HCT116 (cell line): ENCODE measurements at regions not wholly inside any gene's neighbourhood (a gene's known extent, or its start where the extent isn't known, plus 50 kb on each side); places are given as distances from the start of the nearest gene placed in this dataset.
A peak's percentile ranks its signal among the peaks of the same experiment; 100 is the strongest.

ENCODE experiments used
- ATAC-seq: fragments of 200-7000 bp; cut with Tn5 transposase; 2 replicates; pipeline ENCODE4 v1.9.1; 2020; ENCODE audit warnings: mild to moderate bottlenecking, moderate library complexity
- BruUV-seq: library from RNA; stranded (reverse); fragments of 400-500 nt; replicated peaks from 2 replicates; lab custom pipeline; 2021; lab: Mats Ljungman, UMichigan
- CTCF ChIA-PET: fragments of 300-600 bp; sonication (Branson Sonifier 250); formaldehyde crosslinking; loops from one replicate; lab custom pipeline; 2021; ENCODE audit warnings: antibody characterized with exemption; lab: Charles Lee
- POLR2A ChIA-PET: fragments of 300-600, 350-600 bp; sonication (Branson Sonifier 250); formaldehyde crosslinking; loops from one replicate; lab custom pipeline; 2021; ENCODE audit warnings: antibody characterized with exemption; lab: Charles Lee
- RAD21 ChIA-PET, 2 experiments: fragments of 300-600 bp; sonication (Branson Sonifier 250); formaldehyde crosslinking; loops; one replicate each; lab custom pipeline; 2023; ENCODE audit warnings: low total read pairs in 2 of 2; ENCODE audit not compliant: uncharacterized antibody in 2 of 2, unreplicated experiment in 2 of 2, low non-redundant PET in 1 of 2; lab: Charles Lee
- DNase-seq: peaks from one replicate; pipeline ENCODE4 v3.0.0-alpha.2; 2010; ENCODE audit warnings: low read depth, low spot score
- H2AFZ ChIP-seq: fragments of 200-600 bp; shearing (Covaris generic), sonication (generic); 2 replicates; pipeline ENCODE4 v1.6.1; 2017; ENCODE audit warnings: low read depth, mixed run types, mixed read lengths, antibody characterized with exemption, low read length; ENCODE audit not compliant: poor library complexity, severe bottlenecking
- H3K27ac ChIP-seq: 2 replicates; pipeline ENCODE4 v1.5.1; 2012; ENCODE audit warnings: low read depth, low read length
- H3K27me3 ChIP-seq: fragments of 200-600 bp; sonication (generic); 2 replicates; pipeline ENCODE4 v1.6.1; 2016; ENCODE audit warnings: mixed run types, low read length, mixed read lengths; ENCODE audit not compliant: insufficient read depth
- H3K36me3 ChIP-seq, 2 experiments: fragments of 200-500 bp in 1 of 2; fragments of 200-600 bp in 1 of 2; sonication (Bioruptor generic) in 1 of 2; sonication (generic) in 1 of 2; 2 replicates each; pipeline versions ENCODE4 v1.5.1 to v1.6.1; 2014 to 2016; ENCODE audit warnings: low read length in 2 of 2, inconsistent platforms in 1 of 2, mixed read lengths in 1 of 2, mixed run types in 1 of 2; ENCODE audit not compliant: insufficient read depth in 2 of 2, control insufficient read depth in 1 of 2
- H3K4me1 ChIP-seq, 2 experiments: fragments of 200-600 bp in 1 of 2; sonication (generic) in 1 of 2; 2 replicates each; pipeline versions ENCODE4 v1.5.1 to v1.6.1; 2012 to 2017; ENCODE audit warnings: low read length in 2 of 2, inconsistent platforms in 1 of 2, mild to moderate bottlenecking in 1 of 2, mixed read lengths in 1 of 2, mixed run types in 1 of 2, moderate library complexity in 1 of 2; ENCODE audit not compliant: insufficient read depth in 2 of 2, control insufficient read depth in 1 of 2
- H3K4me2 ChIP-seq: fragments of 200-600 bp; sonication (generic); 2 replicates; pipeline ENCODE4 v1.6.1; 2017; ENCODE audit warnings: mixed run types, low read length, mixed read lengths
- H3K4me3 ChIP-seq, 2 experiments: fragments of 200-600 bp in 1 of 2; sonication (generic) in 1 of 2; replicated peaks in 1 of 2; 2 replicates each; pipeline ENCODE4 v1.5.1; 2011 to 2016; ENCODE audit warnings: low read length in 2 of 2, control low read depth in 1 of 2, low read depth in 1 of 2, mild to moderate bottlenecking in 1 of 2, mixed read lengths in 1 of 2, mixed run types in 1 of 2
- H3K79me2 ChIP-seq: fragments of 200-600 bp; sonication (generic); 2 replicates; pipeline ENCODE4 v1.6.1; 2017; ENCODE audit warnings: mild to moderate bottlenecking, mixed run types, low read length, moderate library complexity, mixed read lengths; ENCODE audit not compliant: insufficient read depth
- H3K9ac ChIP-seq: fragments of 200-600 bp; sonication (generic); 2 replicates; pipeline ENCODE4 v1.6.1; 2016; ENCODE audit warnings: low read length, mixed read lengths
- H3K9me2 ChIP-seq: fragments of 200-600 bp; sonication (generic), shearing (Covaris generic); 2 replicates; pipeline ENCODE4 v1.6.1; 2017; ENCODE audit warnings: mixed run types, mild to moderate bottlenecking, moderate library complexity; ENCODE audit not compliant: insufficient read depth
- H3K9me3 ChIP-seq, 2 experiments: fragments of 200-500 bp in 1 of 2; fragments of 200-600 bp in 1 of 2; sonication (Bioruptor generic) in 1 of 2; sonication (generic) in 1 of 2; 2 replicates each; pipeline ENCODE4 v1.6.1; 2014 to 2017; ENCODE audit warnings: low read length in 2 of 2, mixed read lengths in 2 of 2, inconsistent platforms in 1 of 2, low read depth in 1 of 2, mild to moderate bottlenecking in 1 of 2, mixed run types in 1 of 2, moderate library complexity in 1 of 2; ENCODE audit not compliant: control insufficient read depth in 1 of 2, insufficient read depth in 1 of 2
- H4K20me1 ChIP-seq: fragments of 200-600 bp; sonication (generic), shearing (Covaris generic); 2 replicates; pipeline ENCODE4 v1.6.1; 2017; ENCODE audit warnings: mixed run types, mild to moderate bottlenecking, moderate library complexity; ENCODE audit not compliant: insufficient read depth
- CBX3 ChIP-seq: IDR thresholded peaks from 2 replicates; pipeline ENCODE4 v1.6.1; 2012; ENCODE audit warnings: low read depth
- CEBPB ChIP-seq: IDR thresholded peaks from 2 replicates; pipeline ENCODE4 v1.6.1; 2012; ENCODE audit warnings: low read depth
- EGR1 ChIP-seq: IDR thresholded peaks from 2 replicates; pipeline ENCODE4 v1.6.1; 2012; ENCODE audit warnings: low read depth
- EZH2 ChIP-seq: fragments of 200-600 bp; sonication (generic); IDR thresholded peaks from 2 replicates; pipeline ENCODE4 v1.6.1; 2017; ENCODE audit warnings: antibody characterized with exemption, mixed run types
- RAD21 ChIP-seq: IDR thresholded peaks from 2 replicates; pipeline ENCODE4 v1.6.1; 2012; ENCODE audit warnings: low read depth, mild to moderate bottlenecking
- SIN3A ChIP-seq: IDR thresholded peaks from 2 replicates; pipeline ENCODE4 v1.6.1; 2012; ENCODE audit warnings: low read depth
- SRF ChIP-seq: IDR thresholded peaks from 2 replicates; pipeline ENCODE4 v1.6.1; 2012; ENCODE audit warnings: low read depth
- TCF7L2 ChIP-seq: IDR thresholded peaks from 2 replicates; pipeline ENCODE4 v1.7.0; 2011; ENCODE audit warnings: borderline replicate concordance, inconsistent platforms; ENCODE audit not compliant: insufficient read depth, insufficient read length; ENCODE audit errors: extremely low read depth
- ZNF274 ChIP-seq: fragments of 200-500 bp; sonication (Bioruptor generic); IDR thresholded peaks from 2 replicates; pipeline ENCODE4 v1.6.1; 2014; ENCODE audit warnings: mild to moderate bottlenecking, low read depth, low read length, inconsistent platforms
- intact Hi-C: fragments of 100-400 bp; cut with micrococcal nuclease; formaldehyde crosslinking; loops from 2 replicates; pipeline ENCODE4 v1.10.0; 2022
- TF ChIP-seq, protein P1 (sequence below), 3 experiments: fragments of 200-600 bp in 1 of 3; sonication (generic) in 1 of 3; IDR thresholded peaks in 2 of 3; conservative IDR thresholded peaks in 1 of 3; 2 replicates each; pipeline ENCODE4 v1.5.1; 2012 to 2017; ENCODE audit warnings: low read depth in 2 of 3, low read length in 2 of 3, antibody characterized with exemption in 1 of 3, borderline replicate concordance in 1 of 3, control low read depth in 1 of 3, mild to moderate bottlenecking in 1 of 3, mixed read lengths in 1 of 3, mixed run types in 1 of 3, moderate library complexity in 1 of 3; ENCODE audit not compliant: insufficient read depth in 1 of 3
- TF ChIP-seq, protein P2 (sequence below): IDR thresholded peaks from 2 replicates; pipeline ENCODE4 v1.6.1; 2011; ENCODE audit warnings: mild to moderate bottlenecking, low read length, moderate library complexity; ENCODE audit not compliant: insufficient replicate concordance; ENCODE audit errors: extremely low read depth

DNA sequence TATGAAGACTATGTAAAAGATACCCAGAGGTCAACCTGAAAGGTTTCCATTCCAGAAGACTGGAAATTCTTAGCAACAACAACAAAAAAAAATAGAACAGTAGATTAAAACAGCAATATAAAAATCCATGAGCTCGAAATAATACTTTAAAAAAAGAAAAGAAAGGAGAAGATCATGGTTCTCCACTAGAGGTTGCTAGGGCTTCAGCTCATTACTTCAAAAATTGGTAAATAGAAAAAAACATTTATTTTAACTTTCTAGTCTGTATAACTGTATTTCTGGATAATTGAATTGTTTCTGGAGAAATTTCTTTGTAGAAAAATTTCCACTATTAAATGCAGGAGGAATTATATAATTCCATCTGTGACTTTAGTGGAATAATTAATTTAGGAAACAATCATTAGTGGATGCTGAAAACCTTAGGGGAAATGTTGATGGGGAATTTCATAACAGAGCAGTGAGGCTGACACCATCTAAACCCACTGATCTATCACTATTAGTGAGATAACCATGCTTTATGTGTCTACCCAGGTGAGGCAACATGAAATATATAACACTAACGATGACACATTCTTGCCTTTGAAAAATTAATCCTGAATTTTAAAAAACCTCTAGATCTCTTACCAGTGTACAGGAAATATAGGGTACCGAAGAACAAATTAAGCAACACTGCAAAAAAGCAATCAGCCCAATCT, 62.5 kb upstream of the SNRK start:
- no peak overlapping the region for H3K27ac ChIP-seq
- CTCF ChIA-PET: interaction anchor here (0.5 to 1.2 kb wide), 11 partner anchors 9 to 852 kb away, joined by 3 to 15 read pairs (median 4); no protein-coding TSS in a partner anchor
- no peaks in the 10 kb centered on the region for H3K36me3 ChIP-seq
- RAD21 ChIA-PET: interaction anchor here in 1 of 2 experiments (0.7 kb wide), 1 partner anchor 307 kb away, joined by 3 read pairs; no protein-coding TSS in a partner anchor
- POLR2A ChIA-PET: interaction anchor here (1.0 kb wide), 1 partner anchor 278 kb away, joined by 3 read pairs; no protein-coding TSS in a partner anchor
- H4K20me1 ChIP-seq: no peaks in the 10 kb centered on the region
- no TSS peak for BruUV-seq
- H3K9ac ChIP-seq: no peak overlapping the region
- H3K4me2 ChIP-seq: no peak overlapping the region
- H2AFZ ChIP-seq: peak overlapping the region; percentile 29
- no peaks in the 10 kb centered on the region for H3K9me3 ChIP-seq
- H3K79me2 ChIP-seq: no peaks in the 10 kb centered on the region
- DNase-seq (no peak), ATAC-seq (no peak)
- H3K27me3 ChIP-seq: no peaks in the 10 kb centered on the region
- H3K4me1 ChIP-seq: no peaks in the 10 kb centered on the region
- no peaks in the 10 kb centered on the region for H3K9me2 ChIP-seq
- TF ChIP-seq RAD21 (peak; percentile 67), TCF7L2 (no peak)
- TF ChIP-seq, protein P1, sequence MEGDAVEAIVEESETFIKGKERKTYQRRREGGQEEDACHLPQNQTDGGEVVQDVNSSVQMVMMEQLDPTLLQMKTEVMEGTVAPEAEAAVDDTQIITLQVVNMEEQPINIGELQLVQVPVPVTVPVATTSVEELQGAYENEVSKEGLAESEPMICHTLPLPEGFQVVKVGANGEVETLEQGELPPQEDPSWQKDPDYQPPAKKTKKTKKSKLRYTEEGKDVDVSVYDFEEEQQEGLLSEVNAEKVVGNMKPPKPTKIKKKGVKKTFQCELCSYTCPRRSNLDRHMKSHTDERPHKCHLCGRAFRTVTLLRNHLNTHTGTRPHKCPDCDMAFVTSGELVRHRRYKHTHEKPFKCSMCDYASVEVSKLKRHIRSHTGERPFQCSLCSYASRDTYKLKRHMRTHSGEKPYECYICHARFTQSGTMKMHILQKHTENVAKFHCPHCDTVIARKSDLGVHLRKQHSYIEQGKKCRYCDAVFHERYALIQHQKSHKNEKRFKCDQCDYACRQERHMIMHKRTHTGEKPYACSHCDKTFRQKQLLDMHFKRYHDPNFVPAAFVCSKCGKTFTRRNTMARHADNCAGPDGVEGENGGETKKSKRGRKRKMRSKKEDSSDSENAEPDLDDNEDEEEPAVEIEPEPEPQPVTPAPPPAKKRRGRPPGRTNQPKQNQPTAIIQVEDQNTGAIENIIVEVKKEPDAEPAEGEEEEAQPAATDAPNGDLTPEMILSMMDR (IDR thresholded peaks at IDR 0.05 in 2 of 3, conservative IDR thresholded peaks at IDR 0.05 in 1 of 3; ENCODE audit: borderline replicate concordance in 1 of 3, insufficient read depth in 1 of 3, low read depth in 2 of 3, low read length in 2 of 3): peak; percentile 22 to 52 (median 49); a peak in 3 of 6 replicates
- H3K4me3 ChIP-seq: no peak overlapping the region
- intact Hi-C loops: loop anchor here (1.0 to 2.0 kb wide), 2 partner anchors 154 to 279 kb away; no protein-coding TSS in a partner anchor

DNA sequence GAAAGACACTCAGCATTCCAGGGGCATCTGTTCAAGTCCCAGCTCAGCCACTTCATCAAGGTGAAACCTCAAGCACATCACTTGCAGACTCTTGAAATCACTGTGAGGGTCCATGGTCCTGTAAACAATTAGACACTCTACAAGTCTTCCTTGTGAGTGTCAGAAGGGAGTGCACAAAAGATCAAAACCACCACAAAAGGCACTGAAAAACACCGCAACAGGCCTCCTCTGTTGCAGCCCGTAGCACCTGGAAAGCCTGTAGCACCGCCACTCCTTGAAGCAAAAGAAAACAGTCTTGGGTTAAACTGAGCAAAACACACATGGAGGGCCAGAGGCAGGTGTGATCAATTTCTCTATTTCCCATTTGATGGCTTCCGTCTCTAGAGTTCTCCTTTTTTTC, 63.8 kb upstream of the SNRK start:
- H3K9me3 ChIP-seq: no peaks in the 10 kb centered on the region
- H3K4me3 ChIP-seq: no peak overlapping the region
- no peaks in the 10 kb centered on the region for H3K36me3 ChIP-seq
- H3K79me2 ChIP-seq: no peaks in the 10 kb centered on the region
- CTCF ChIA-PET: no interaction called here
- RAD21 ChIA-PET: no interaction called here
- no peaks in the 10 kb centered on the region for H4K20me1 ChIP-seq
- no peak overlapping the region for H3K27ac ChIP-seq
- intact Hi-C loops: no loop called here
- no peak overlapping the region for H2AFZ ChIP-seq
- DNase-seq (no peak), ATAC-seq (no peak)
- no peaks in the 10 kb centered on the region for H3K4me1 ChIP-seq
- BruUV-seq: no TSS peak
- H3K9me2 ChIP-seq: no peaks in the 10 kb centered on the region
- POLR2A ChIA-PET: no interaction called here
- H3K4me2 ChIP-seq: no peak overlapping the region
- no peak overlapping the region for H3K9ac ChIP-seq
- H3K27me3 ChIP-seq: no peaks in the 10 kb centered on the region
- TF ChIP-seq EGR1: no peak
- TF ChIP-seq CBX3: no peak
- TF ChIP-seq EZH2: no peak
- TF ChIP-seq, protein P2, sequence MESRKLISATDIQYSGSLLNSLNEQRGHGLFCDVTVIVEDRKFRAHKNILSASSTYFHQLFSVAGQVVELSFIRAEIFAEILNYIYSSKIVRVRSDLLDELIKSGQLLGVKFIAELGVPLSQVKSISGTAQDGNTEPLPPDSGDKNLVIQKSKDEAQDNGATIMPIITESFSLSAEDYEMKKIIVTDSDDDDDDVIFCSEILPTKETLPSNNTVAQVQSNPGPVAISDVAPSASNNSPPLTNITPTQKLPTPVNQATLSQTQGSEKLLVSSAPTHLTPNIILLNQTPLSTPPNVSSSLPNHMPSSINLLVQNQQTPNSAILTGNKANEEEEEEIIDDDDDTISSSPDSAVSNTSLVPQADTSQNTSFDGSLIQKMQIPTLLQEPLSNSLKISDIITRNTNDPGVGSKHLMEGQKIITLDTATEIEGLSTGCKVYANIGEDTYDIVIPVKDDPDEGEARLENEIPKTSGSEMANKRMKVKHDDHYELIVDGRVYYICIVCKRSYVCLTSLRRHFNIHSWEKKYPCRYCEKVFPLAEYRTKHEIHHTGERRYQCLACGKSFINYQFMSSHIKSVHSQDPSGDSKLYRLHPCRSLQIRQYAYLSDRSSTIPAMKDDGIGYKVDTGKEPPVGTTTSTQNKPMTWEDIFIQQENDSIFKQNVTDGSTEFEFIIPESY: no peak
- TF ChIP-seq TCF7L2: no peak
- TF ChIP-seq ZNF274: no peak
- no peak for TF ChIP-seq SRF
- no peak for TF ChIP-seq CEBPB
- TF ChIP-seq, protein P1 (IDR thresholded peaks at IDR 0.05 in 2 of 3, conservative IDR thresholded peaks at IDR 0.05 in 1 of 3; ENCODE audit: borderline replicate concordance in 1 of 3, insufficient read depth in 1 of 3, low read depth in 2 of 3, low read length in 2 of 3): no peak
- TF ChIP-seq SIN3A: no peak
